Parathyroid adenoma (tissue), 2 donors: ENCODE measurements at regions not wholly inside any gene's neighbourhood (a gene's known extent, or its start where the extent isn't known, plus 50 kb on each side); places are given as distances from the start of the nearest gene placed in this dataset.

Experiments
- H2AFZ ChIP-seq: fragments of 300-600 bp; sonication (generic); one replicate; pipeline ENCODE4 v1.7.0; 2017; ENCODE audit warnings: antibody characterized with exemption, mild to moderate bottlenecking
- H3K27ac ChIP-seq: fragments of 300-600 bp; sonication (generic); one replicate; pipeline ENCODE4 v1.7.0; 2017
- H3K27me3 ChIP-seq: fragments of 300-600 bp; sonication (generic); one replicate; pipeline ENCODE4 v1.7.0; 2017; ENCODE audit warnings: low read length; ENCODE audit not compliant: control insufficient read depth, insufficient read depth
- H3K36me3 ChIP-seq: fragments of 300-600 bp; sonication (generic); one replicate; pipeline ENCODE4 v1.7.0; 2017; ENCODE audit warnings: low read length; ENCODE audit not compliant: control insufficient read depth, insufficient read depth
- H3K4me1 ChIP-seq: fragments of 300-600 bp; sonication (generic); one replicate; pipeline ENCODE4 v1.7.0; 2017; ENCODE audit warnings: control low read depth
- H3K4me2 ChIP-seq: fragments of 300-600 bp; sonication (generic); one replicate; pipeline ENCODE4 v1.7.0; 2017; ENCODE audit warnings: low read length
- H3K4me3 ChIP-seq: fragments of 300-600 bp; sonication (generic); one replicate; pipeline ENCODE4 v1.7.0; 2017; ENCODE audit warnings: low read depth, low read length
- H3K79me2 ChIP-seq: fragments of 300-600 bp; sonication (generic); one replicate; pipeline ENCODE4 v1.7.0; 2017; ENCODE audit warnings: control low read depth
- H3K9ac ChIP-seq: fragments of 300-600 bp; sonication (generic); one replicate; pipeline ENCODE4 v1.7.0; 2017; ENCODE audit warnings: mild to moderate bottlenecking
- H3K9me3 ChIP-seq: fragments of 300-600 bp; sonication (generic); one replicate; pipeline ENCODE4 v1.7.0; 2017; ENCODE audit warnings: low read length; ENCODE audit not compliant: control insufficient read depth
- TF ChIP-seq, protein P1 (sequence below): fragments of 300-600 bp; sonication (generic); IDR thresholded peaks from one replicate; pipeline ENCODE4 v1.7.0; 2017; ENCODE audit warnings: antibody characterized with exemption, mild to moderate bottlenecking
- donor health status: primary hyperparathyroidism.

DNA sequence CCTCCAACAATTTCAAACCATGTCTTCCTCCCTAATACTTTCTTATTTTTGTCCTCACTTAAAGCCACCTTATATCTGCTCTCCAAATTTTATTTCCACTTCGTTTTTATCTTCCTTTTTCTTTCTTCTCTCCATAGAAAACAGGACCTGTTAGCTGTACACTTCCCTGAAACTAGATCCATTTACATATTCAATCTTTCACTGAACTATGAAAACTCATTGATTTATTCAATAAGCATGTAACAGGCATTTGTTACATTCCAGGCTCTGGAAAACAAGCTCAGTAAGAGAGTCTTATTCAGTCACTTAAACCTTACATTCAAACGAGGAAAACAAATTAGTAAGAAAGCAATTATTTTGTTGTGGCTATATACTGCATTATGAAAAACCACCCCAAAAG is 1225.3 kb downstream of the SUCLG1 start:
- Histone ChIP-seq H3K79me2 (no peaks in the 10 kb centered on the region), H3K4me3 (no peak overlapping the region)

DNA sequence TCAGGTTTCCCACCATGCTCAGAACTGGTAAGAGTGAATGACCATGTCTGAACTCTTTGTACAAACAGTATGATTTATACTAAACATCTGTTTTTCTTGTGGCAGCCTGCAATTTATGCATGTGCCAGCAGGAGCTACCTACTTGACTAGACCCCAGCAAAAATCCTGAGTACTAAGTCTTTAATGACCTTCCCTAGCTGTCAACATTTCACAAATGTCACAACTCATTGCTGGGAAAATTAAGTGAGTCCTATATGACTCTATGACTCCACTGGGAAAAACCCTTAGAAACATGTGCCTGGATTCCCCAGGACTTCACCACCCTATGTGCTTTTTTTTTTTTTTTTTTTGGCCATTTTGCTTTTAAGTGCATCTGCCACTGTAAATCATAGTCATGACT is 1225.8 kb downstream of the SUCLG1 start:
- no peak overlapping the region for H3K4me2 ChIP-seq
- H2AFZ ChIP-seq: no peak overlapping the region
- no peaks in the 10 kb centered on the region for H3K36me3 ChIP-seq
- H3K4me3 ChIP-seq: no peak overlapping the region
- no peak overlapping the region for H3K27ac ChIP-seq
- no peaks in the 10 kb centered on the region for H3K27me3 ChIP-seq
- H3K79me2 ChIP-seq: no peaks in the 10 kb centered on the region
- H3K4me1 ChIP-seq: no peaks in the 10 kb centered on the region
- no peaks in the 10 kb centered on the region for H3K9me3 ChIP-seq
- H3K9ac ChIP-seq: no peak overlapping the region
- TF ChIP-seq, protein P1, sequence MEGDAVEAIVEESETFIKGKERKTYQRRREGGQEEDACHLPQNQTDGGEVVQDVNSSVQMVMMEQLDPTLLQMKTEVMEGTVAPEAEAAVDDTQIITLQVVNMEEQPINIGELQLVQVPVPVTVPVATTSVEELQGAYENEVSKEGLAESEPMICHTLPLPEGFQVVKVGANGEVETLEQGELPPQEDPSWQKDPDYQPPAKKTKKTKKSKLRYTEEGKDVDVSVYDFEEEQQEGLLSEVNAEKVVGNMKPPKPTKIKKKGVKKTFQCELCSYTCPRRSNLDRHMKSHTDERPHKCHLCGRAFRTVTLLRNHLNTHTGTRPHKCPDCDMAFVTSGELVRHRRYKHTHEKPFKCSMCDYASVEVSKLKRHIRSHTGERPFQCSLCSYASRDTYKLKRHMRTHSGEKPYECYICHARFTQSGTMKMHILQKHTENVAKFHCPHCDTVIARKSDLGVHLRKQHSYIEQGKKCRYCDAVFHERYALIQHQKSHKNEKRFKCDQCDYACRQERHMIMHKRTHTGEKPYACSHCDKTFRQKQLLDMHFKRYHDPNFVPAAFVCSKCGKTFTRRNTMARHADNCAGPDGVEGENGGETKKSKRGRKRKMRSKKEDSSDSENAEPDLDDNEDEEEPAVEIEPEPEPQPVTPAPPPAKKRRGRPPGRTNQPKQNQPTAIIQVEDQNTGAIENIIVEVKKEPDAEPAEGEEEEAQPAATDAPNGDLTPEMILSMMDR: no peak

More for the DNA sequence above, 1225.3 kb downstream of the SUCLG1 start:
- H3K36me3 ChIP-seq: no peaks in the 10 kb centered on the region
- no peaks in the 10 kb centered on the region for H3K4me1 ChIP-seq
- H3K9ac ChIP-seq: no peak overlapping the region
- no peak overlapping the region for H3K4me2 ChIP-seq
- H2AFZ ChIP-seq: no peak overlapping the region
- H3K27me3 ChIP-seq: no peaks in the 10 kb centered on the region
- H3K27ac ChIP-seq: no peak overlapping the region
- TF ChIP-seq, protein P1: no peak
- no peaks in the 10 kb centered on the region for H3K9me3 ChIP-seq

DNA sequence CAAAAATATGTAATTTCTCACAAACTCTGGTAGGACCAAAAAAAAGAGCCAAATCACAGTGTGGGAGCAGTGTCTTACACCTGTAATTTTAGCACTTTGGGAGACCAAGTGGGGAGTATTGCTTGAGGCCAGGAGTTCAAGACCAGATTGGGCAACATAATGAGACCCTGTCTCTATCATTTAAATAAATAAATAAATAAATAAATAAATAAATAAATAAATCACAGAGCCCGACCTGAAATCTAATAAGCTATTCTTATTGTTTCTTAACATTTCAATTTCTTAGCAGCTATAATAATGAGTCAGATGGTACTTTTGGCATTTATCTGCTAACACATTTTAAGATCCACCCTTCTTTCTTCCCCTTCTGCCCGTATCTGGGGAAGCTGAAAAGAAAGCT is 1229.6 kb downstream of the SUCLG1 start:
- TF ChIP-seq, protein P1: no peak
- H3K4me2 ChIP-seq: no peak overlapping the region
- no peaks in the 10 kb centered on the region for H3K27me3 ChIP-seq
- H3K4me3 ChIP-seq: no peak overlapping the region
- no peak overlapping the region for H2AFZ ChIP-seq
- no peaks in the 10 kb centered on the region for H3K9me3 ChIP-seq
- H3K27ac ChIP-seq: no peak overlapping the region
- no peaks in the 10 kb centered on the region for H3K79me2 ChIP-seq
- no peaks in the 10 kb centered on the region for H3K36me3 ChIP-seq
- H3K4me1 ChIP-seq: no peaks in the 10 kb centered on the region
- no peak overlapping the region for H3K9ac ChIP-seq

DNA sequence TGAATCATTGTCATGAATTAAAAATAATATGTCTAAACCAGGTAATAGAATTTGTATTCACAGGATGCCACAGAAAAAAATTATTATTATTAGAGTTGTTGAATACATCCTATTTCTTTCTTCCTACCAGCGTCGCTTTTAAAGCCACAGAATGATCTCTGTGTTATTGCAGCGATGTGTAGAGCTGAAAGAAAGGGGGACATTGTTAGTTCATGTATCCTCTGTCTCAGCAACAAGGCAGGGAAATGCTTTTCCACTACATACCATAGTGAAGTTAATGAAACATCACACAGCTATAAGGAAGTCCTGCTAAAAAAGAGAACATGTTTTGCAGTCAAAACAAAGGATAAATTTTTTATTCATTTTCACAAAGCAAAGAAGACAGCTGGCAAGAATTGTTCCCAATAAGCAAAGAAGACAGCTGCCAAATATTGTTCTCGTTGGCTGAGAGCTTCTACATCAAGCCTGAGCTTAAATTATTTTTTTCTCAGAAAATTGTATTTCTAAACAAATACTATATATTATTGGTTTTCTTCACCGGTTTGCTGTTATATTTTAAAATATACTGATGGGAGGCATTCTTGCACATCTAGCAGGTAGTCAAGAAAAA is 1234.4 kb downstream of the SUCLG1 start:
- no peaks in the 10 kb centered on the region for H3K36me3 ChIP-seq
- no peaks in the 10 kb centered on the region for H3K27me3 ChIP-seq
- TF ChIP-seq, protein P1: no peak
- H3K27ac ChIP-seq: no peak overlapping the region
- H3K4me2 ChIP-seq: no peak overlapping the region
- H3K4me1 ChIP-seq: no peaks in the 10 kb centered on the region
- H3K79me2 ChIP-seq: no peaks in the 10 kb centered on the region
- H2AFZ ChIP-seq: no peak overlapping the region
- no peak overlapping the region for H3K4me3 ChIP-seq
- H3K9me3 ChIP-seq: no peaks in the 10 kb centered on the region
- no peak overlapping the region for H3K9ac ChIP-seq

DNA sequence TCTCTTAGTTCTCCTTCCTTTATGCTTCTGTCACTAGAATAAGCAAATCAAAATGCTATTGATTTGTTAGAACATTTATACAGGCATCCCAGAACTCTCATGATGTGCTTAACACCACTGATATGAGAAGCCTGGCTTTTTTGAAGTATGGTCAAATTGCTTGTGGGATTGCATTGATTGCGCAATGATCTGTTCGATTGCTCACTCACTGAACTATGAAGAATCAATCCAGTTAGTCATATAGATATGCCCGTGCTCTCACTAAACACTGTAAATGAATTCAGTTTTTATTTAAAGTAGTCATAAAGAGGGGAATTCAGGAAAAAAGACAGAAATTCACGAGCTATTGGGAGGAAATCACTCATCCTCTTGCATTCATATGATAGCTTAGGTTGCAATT is 1237.8 kb downstream of the SUCLG1 start:
- TF ChIP-seq, protein P1: no peak
- Histone ChIP-seq H2AFZ (no peak overlapping the region), H3K9me3 (no peaks in the 10 kb centered on the region), H3K79me2 (no peaks in the 10 kb centered on the region), H3K9ac (no peak overlapping the region), H3K27ac (no peak overlapping the region), H3K36me3 (no peaks in the 10 kb centered on the region), H3K4me1 (no peaks in the 10 kb centered on the region), H3K27me3 (no peaks in the 10 kb centered on the region), H3K4me2 (no peak overlapping the region), H3K4me3 (no peak overlapping the region)
